Fibroblast of the aortic adventitia (primary cell): ENCODE measurements at regions not wholly inside any gene's neighbourhood (a gene's known extent, or its start where the extent isn't known, plus 50 kb on each side); places are given as distances from the start of the nearest gene placed in this dataset.

Experiments used
- DNase-seq: peaks from one replicate; pipeline ENCODE4 v3.0.0-alpha.2; 2010; ENCODE audit warnings: low read depth
- H3K4me3 ChIP-seq: 2 replicates; pipeline ENCODE4 v1.5.1; 2011; ENCODE audit warnings: low read depth, mild to moderate bottlenecking, control low read depth, low read length, moderate library complexity
- CTCF ChIP-seq: IDR thresholded peaks from 2 replicates; pipeline ENCODE4 v1.5.1; 2011; ENCODE audit warnings: mild to moderate bottlenecking, low read length, control low read depth, inconsistent platforms; ENCODE audit not compliant: insufficient read depth

DNA sequence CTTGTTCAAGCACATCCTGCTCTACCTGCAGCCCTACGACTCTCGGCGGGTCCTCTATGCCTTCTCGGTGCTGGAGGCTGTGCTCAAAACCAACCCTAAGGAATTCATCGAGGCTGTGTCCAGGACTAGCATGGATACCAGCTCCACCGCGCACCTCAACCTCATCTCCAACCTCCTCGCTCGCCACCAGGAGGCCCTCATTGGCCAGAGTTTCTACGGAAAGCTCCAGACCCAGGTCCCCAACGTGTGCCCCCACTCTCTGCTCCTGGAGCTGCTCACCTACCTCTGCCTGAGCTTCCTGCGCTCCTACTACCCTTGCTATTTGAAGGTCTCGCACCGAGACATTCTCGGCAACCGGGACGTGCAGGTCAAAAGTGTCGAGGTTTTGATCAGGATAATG is 74.3 kb upstream of the MORC3 start:
- no peak for TF ChIP-seq CTCF
- DNase-seq, result no peak
- H3K4me3 ChIP-seq, result no peak overlapping the region

DNA sequence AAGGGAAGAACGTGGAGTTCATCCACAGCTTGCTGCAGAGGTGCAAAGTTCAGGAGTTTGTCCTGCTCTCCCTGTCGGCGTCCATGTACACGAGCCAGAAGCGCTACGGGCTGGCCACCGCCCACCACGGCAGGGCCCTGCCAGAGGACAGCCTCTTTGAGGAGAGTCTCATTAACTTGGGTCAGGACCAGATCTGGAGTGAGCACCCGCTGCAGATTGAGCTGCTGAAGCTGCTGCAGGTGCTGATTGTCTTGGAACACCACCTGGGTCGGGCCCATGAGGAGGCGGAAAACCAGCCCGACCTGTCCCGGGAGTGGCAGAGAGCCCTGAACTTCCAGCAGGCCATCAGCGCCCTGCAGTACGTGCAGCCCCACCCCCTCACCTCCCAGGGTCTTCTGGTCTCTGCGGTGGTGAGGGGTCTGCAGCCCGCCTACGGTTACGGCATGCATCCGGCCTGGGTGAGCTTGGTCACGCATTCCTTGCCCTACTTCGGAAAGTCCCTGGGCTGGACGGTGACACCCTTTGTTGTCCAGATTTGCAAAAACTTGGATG is 73.8 kb upstream of the MORC3 start:
- H3K4me3 ChIP-seq, result no peak overlapping the region
- no peak for TF ChIP-seq CTCF
- DNase-seq, result no peak

GRCh38 chr21:36247316-36248010 is 72.5 kb upstream of the MORC3 start:
- DNase-seq, result peak; percentile 11
- no peak overlapping the region for H3K4me3 ChIP-seq
- TF ChIP-seq CTCF, result no peak

DNA sequence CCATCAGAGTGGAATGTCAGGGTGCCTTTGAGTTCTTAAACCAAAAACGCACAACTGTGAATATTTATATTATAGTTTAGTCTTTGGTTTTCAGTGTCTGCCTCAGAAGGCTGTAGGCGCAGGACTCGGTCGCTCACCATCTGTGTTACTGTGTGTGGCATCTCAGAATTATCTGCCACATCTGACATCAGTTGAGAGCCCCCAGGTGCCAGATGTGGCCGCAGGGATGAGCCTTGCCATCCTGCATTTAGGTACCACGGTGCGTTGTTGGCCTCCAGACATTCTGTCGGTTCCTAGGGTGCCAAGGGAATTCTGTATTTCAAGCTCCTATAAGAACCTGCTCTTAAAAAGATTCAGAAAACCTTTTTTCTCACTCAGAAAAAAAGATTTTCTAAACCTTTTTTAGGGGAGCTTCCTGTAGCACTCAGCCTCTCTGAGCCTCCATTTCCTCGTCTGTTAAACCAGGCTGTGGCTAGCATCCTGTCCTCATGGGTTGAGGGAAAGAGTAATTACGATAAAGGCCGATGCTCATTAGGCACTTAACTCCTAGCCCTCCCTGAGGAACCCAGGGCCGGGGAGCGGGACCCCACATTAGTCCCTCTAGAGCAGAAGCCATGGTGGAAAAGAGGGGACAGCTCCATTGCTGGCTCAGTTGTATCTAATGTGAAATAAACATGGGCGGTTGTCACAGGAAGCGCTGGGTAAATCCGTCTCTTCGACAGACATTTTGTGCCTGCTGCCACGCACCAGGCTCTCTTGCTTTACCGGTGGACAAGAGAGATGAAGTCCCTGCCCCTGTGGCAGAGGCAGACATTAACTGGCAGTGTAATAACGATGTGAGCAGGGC is 70.2 kb upstream of the MORC3 start:
- H3K4me3 ChIP-seq, result no peak overlapping the region
- TF ChIP-seq CTCF, result no peak
- no peak for DNase-seq

DNA sequence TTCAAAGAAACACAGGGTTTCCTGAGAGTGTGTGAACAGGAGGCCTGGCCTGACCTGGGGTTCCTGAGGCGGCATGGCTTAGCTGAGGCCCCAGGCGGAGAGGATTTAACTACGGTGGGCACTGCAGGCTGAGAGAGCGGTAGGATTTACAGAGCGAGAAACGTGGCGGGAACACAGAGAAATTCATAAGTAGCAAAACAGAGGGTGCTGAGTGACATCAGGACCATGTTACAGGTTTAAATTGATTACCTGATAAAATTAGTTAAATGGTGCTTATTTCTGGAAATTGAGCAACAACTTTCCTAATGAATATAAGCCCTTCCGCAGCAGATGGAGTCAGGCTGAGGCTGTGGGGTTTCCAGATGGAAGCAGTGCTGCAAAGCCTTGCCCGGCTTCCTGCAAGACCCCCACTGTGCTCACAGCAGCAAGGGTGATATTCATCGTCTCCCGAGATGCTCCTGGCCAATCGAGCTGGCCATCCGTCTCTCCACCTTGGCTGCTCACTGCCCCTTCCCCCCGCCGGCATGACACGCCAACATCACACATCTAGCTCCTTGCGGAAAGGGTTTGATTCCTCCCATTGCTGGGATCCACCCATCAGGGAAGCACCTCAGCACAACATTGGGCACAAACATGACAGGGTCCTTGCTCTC is 69.4 kb upstream of the MORC3 start:
- TF ChIP-seq CTCF, result no peak
- no peak overlapping the region for H3K4me3 ChIP-seq
- no peak for DNase-seq

GRCh38 chr21:36254106-36254941 is 65.7 kb upstream of the MORC3 start:
- no peak for DNase-seq
- H3K4me3 ChIP-seq, result no peak overlapping the region
- no peak for TF ChIP-seq CTCF
